ENCODE measurements at regions not wholly inside any gene's neighbourhood (a gene's known extent, or its start where the extent isn't known, plus 50 kb on each side); places are given as distances from the start of the nearest gene placed in this dataset.

- peaks cover 21% of the 10 kb centered on the region for H3K9me3 Mint-ChIP-seq
- H3K4me1 Mint-ChIP-seq (ENCODE audit: low read depth): no peaks in the 10 kb centered on the region
- H3K27me3 Mint-ChIP-seq (ENCODE audit: low read depth): no peaks in the 10 kb centered on the region
- no peak overlapping the region for H3K27ac Mint-ChIP-seq
- no peak overlapping the region for H3K4me3 Mint-ChIP-seq
- H3K36me3 Mint-ChIP-seq (ENCODE audit: low read depth): no peaks in the 10 kb centered on the region
Measured at GRCh38 chr5:24854850-24855249, 210.1 kb upstream of the CDH10 start.

GRCh38 chr5:24854350-24854749 is 209.6 kb upstream of the CDH10 start:
- peaks cover 21% of the 10 kb centered on the region for H3K9me3 Mint-ChIP-seq
- no peak overlapping the region for H3K4me3 Mint-ChIP-seq
- H3K36me3 Mint-ChIP-seq (ENCODE audit: low read depth): no peaks in the 10 kb centered on the region

GRCh38 chr5:24850926-24851486 is 206.2 kb upstream of the CDH10 start:
- Mint-ChIP-seq H3K27me3 (ENCODE audit: low read depth) (no peaks in the 10 kb centered on the region), H3K9me3 (peaks cover 37% of the 10 kb centered on the region), H3K36me3 (ENCODE audit: low read depth) (no peaks in the 10 kb centered on the region), H3K4me1 (ENCODE audit: low read depth) (no peaks in the 10 kb centered on the region), H3K27ac (no peak overlapping the region), H3K4me3 (no peak overlapping the region)

More at GRCh38 chr5:24854350-24854749, 209.6 kb upstream of the CDH10 start:
- H3K4me1 Mint-ChIP-seq (ENCODE audit: low read depth): no peaks in the 10 kb centered on the region
- H3K27me3 Mint-ChIP-seq (ENCODE audit: low read depth): no peaks in the 10 kb centered on the region
- no peak overlapping the region for H3K27ac Mint-ChIP-seq

GRCh38 chr5:24849210-24849609 is 204.4 kb upstream of the CDH10 start:
- Mint-ChIP-seq H3K4me3 (no peak overlapping the region), H3K27ac (no peak overlapping the region), H3K4me1 (ENCODE audit: low read depth) (no peaks in the 10 kb centered on the region), H3K36me3 (ENCODE audit: low read depth) (no peaks in the 10 kb centered on the region), H3K27me3 (ENCODE audit: low read depth) (no peaks in the 10 kb centered on the region), H3K9me3 (peaks cover 26% of the 10 kb centered on the region)

GRCh38 chr5:24831989-24832388 is 187.2 kb upstream of the CDH10 start:
- Mint-ChIP-seq H3K27me3 (ENCODE audit: low read depth) (no peaks in the 10 kb centered on the region), H3K4me1 (ENCODE audit: low read depth) (no peaks in the 10 kb centered on the region), H3K27ac (no peak overlapping the region), H3K9me3 (peaks cover 33% of the 10 kb centered on the region), H3K4me3 (no peak overlapping the region), H3K36me3 (ENCODE audit: low read depth) (no peaks in the 10 kb centered on the region)

GRCh38 chr5:24823625-24824024 is 178.8 kb upstream of the CDH10 start:
- no peaks in the 10 kb centered on the region for H3K4me1 Mint-ChIP-seq (ENCODE audit: low read depth)
- H3K36me3 Mint-ChIP-seq (ENCODE audit: low read depth): no peaks in the 10 kb centered on the region
- H3K9me3 Mint-ChIP-seq: peaks cover 29% of the 10 kb centered on the region
- no peaks in the 10 kb centered on the region for H3K27me3 Mint-ChIP-seq (ENCODE audit: low read depth)
- no peak overlapping the region for H3K4me3 Mint-ChIP-seq
- no peak overlapping the region for H3K27ac Mint-ChIP-seq

GRCh38 chr5:24819841-24820240 is 175.1 kb upstream of the CDH10 start:
- Mint-ChIP-seq H3K4me1 (ENCODE audit: low read depth) (no peaks in the 10 kb centered on the region), H3K36me3 (ENCODE audit: low read depth) (no peaks in the 10 kb centered on the region), H3K4me3 (no peak overlapping the region)

GRCh38 chr5:24817966-24818365 is 173.2 kb upstream of the CDH10 start:
- no peaks in the 10 kb centered on the region for H3K36me3 Mint-ChIP-seq (ENCODE audit: low read depth)
- no peaks in the 10 kb centered on the region for H3K27me3 Mint-ChIP-seq (ENCODE audit: low read depth)
- H3K27ac Mint-ChIP-seq: no peak overlapping the region
- H3K4me1 Mint-ChIP-seq (ENCODE audit: low read depth): no peaks in the 10 kb centered on the region
- H3K9me3 Mint-ChIP-seq: peaks cover 34% of the 10 kb centered on the region
- H3K4me3 Mint-ChIP-seq: no peak overlapping the region

More at GRCh38 chr5:24819841-24820240, 175.1 kb upstream of the CDH10 start:
- Mint-ChIP-seq H3K9me3 (peaks cover 28% of the 10 kb centered on the region), H3K27ac (no peak overlapping the region), H3K27me3 (ENCODE audit: low read depth) (no peaks in the 10 kb centered on the region)

- Mint-ChIP-seq H3K4me1 (ENCODE audit: low read depth) (no peaks in the 10 kb centered on the region), H3K9me3 (peaks cover 30% of the 10 kb centered on the region), H3K27me3 (ENCODE audit: low read depth) (no peaks in the 10 kb centered on the region), H3K27ac (no peak overlapping the region), H3K36me3 (ENCODE audit: low read depth) (no peaks in the 10 kb centered on the region), H3K4me3 (no peak overlapping the region)
Measured at GRCh38 chr5:24816206-24816605, 171.4 kb upstream of the CDH10 start.

- Mint-ChIP-seq H3K9me3 (peaks cover 19% of the 10 kb centered on the region), H3K4me3 (no peak overlapping the region), H3K27me3 (ENCODE audit: low read depth) (no peaks in the 10 kb centered on the region), H3K36me3 (ENCODE audit: low read depth) (no peaks in the 10 kb centered on the region), H3K4me1 (ENCODE audit: low read depth) (no peaks in the 10 kb centered on the region), H3K27ac (no peak overlapping the region)
Measured at GRCh38 chr5:24805230-24805629, 160.5 kb upstream of the CDH10 start.

- H3K36me3 Mint-ChIP-seq (ENCODE audit: low read depth): no peaks in the 10 kb centered on the region
- H3K9me3 Mint-ChIP-seq: peaks cover 21% of the 10 kb centered on the region
- H3K27ac Mint-ChIP-seq: no peak overlapping the region
- no peaks in the 10 kb centered on the region for H3K27me3 Mint-ChIP-seq (ENCODE audit: low read depth)
- no peak overlapping the region for H3K4me3 Mint-ChIP-seq
- H3K4me1 Mint-ChIP-seq (ENCODE audit: low read depth): no peaks in the 10 kb centered on the region
Measured at GRCh38 chr5:24804221-24804681, 159.5 kb upstream of the CDH10 start.

- H3K36me3 Mint-ChIP-seq (ENCODE audit: low read depth): no peaks in the 10 kb centered on the region
- peaks cover 36% of the 10 kb centered on the region for H3K9me3 Mint-ChIP-seq
- H3K27me3 Mint-ChIP-seq (ENCODE audit: low read depth): no peaks in the 10 kb centered on the region
- no peaks in the 10 kb centered on the region for H3K4me1 Mint-ChIP-seq (ENCODE audit: low read depth)
- no peak overlapping the region for H3K4me3 Mint-ChIP-seq
- H3K27ac Mint-ChIP-seq: no peak overlapping the region
Measured at GRCh38 chr5:24791326-24791725, 146.5 kb upstream of the CDH10 start.

- Mint-ChIP-seq H3K9me3 (peaks cover 34% of the 10 kb centered on the region), H3K4me3 (no peak overlapping the region), H3K36me3 (ENCODE audit: low read depth) (no peaks in the 10 kb centered on the region), H3K27me3 (ENCODE audit: low read depth) (no peaks in the 10 kb centered on the region), H3K4me1 (ENCODE audit: low read depth) (no peaks in the 10 kb centered on the region), H3K27ac (no peak overlapping the region)
Measured at GRCh38 chr5:24789611-24790351, 145.0 kb upstream of the CDH10 start.

GRCh38 chr5:24788829-24789514 is 144.2 kb upstream of the CDH10 start:
- Mint-ChIP-seq H3K36me3 (ENCODE audit: low read depth) (no peaks in the 10 kb centered on the region), H3K27me3 (ENCODE audit: low read depth) (no peaks in the 10 kb centered on the region), H3K4me1 (ENCODE audit: low read depth) (no peaks in the 10 kb centered on the region), H3K4me3 (no peak overlapping the region), H3K27ac (no peak overlapping the region), H3K9me3 (peaks cover 33% of the 10 kb centered on the region)

GRCh38 chr5:24786108-24786507 is 141.3 kb upstream of the CDH10 start:
- no peak overlapping the region for H3K4me3 Mint-ChIP-seq
- no peaks in the 10 kb centered on the region for H3K27me3 Mint-ChIP-seq (ENCODE audit: low read depth)
- no peaks in the 10 kb centered on the region for H3K36me3 Mint-ChIP-seq (ENCODE audit: low read depth)
- no peaks in the 10 kb centered on the region for H3K4me1 Mint-ChIP-seq (ENCODE audit: low read depth)
- H3K27ac Mint-ChIP-seq: no peak overlapping the region
- peaks cover 33% of the 10 kb centered on the region for H3K9me3 Mint-ChIP-seq

All from T-helper 1 cell treated with Interleukin-12 subunit alpha and Interleukin-12 subunit beta and Interleukin-4 antibody, amounts not matched to agents 30 μg/mL and 1 μg/mL, for 36 hours (primary cell).